PFSK-1 (cell line): ENCODE measurements at regions not wholly inside any gene's neighbourhood (a gene's known extent, or its start where the extent isn't known, plus 50 kb on each side); places are given as distances from the start of the nearest gene placed in this dataset.

Experiments used
- FOXP2 ChIP-seq: optimal IDR thresholded peaks from 2 replicates; pipeline ENCODE3; 2011; ENCODE audit warnings: borderline replicate concordance, control low read depth, inconsistent platforms; ENCODE audit not compliant: insufficient read depth; ENCODE audit errors: extremely low read length, extremely low read depth
- POLR2AphosphoS5 ChIP-seq: IDR thresholded peaks from 2 replicates; pipeline ENCODE4 v1.6.1; 2012; ENCODE audit warnings: low read depth, mild to moderate bottlenecking, control low read depth, low read length, moderate library complexity
- REST ChIP-seq, 2 experiments: IDR thresholded peaks; 2 replicates each; pipeline versions ENCODE4 v1.6.1 to v1.8.0; 2011 to 2012; ENCODE audit warnings: low read depth in 2 of 2, low read length in 2 of 2, control low read depth in 1 of 2, inconsistent platforms in 1 of 2, mild to moderate bottlenecking in 1 of 2, moderate library complexity in 1 of 2; ENCODE audit not compliant: insufficient read depth in 1 of 2
- SIN3A ChIP-seq: IDR thresholded peaks from 2 replicates; pipeline ENCODE4 v1.6.1; 2012; ENCODE audit warnings: mild to moderate bottlenecking, low read length, moderate library complexity, borderline replicate concordance; ENCODE audit not compliant: insufficient read depth
- TAF1 ChIP-seq: IDR thresholded peaks from 2 replicates; pipeline ENCODE4 v1.6.1; 2012; ENCODE audit warnings: low read length, control low read depth, borderline replicate concordance; ENCODE audit not compliant: insufficient read depth

GRCh38 chr3:71893702-71894479 is 108.9 kb upstream of the PROK2 start:
- TF ChIP-seq REST (IDR thresholded peaks at IDR 0.05; ENCODE audit: insufficient read depth in 1 of 2, low read depth in 2 of 2, low read length in 2 of 2) (no peak), SIN3A (no peak), FOXP2 (no peak), TAF1 (no peak), POLR2AphosphoS5 (no peak)

GRCh38 chr3:71893122-71893521 is 108.2 kb upstream of the PROK2 start:
- no peak for TF ChIP-seq POLR2AphosphoS5
- TF ChIP-seq TAF1: no peak
- TF ChIP-seq SIN3A: no peak
- no peak for TF ChIP-seq FOXP2
- no peak for TF ChIP-seq REST (IDR thresholded peaks at IDR 0.05; ENCODE audit: insufficient read depth in 1 of 2, low read depth in 2 of 2, low read length in 2 of 2)

- TF ChIP-seq REST (IDR thresholded peaks at IDR 0.05; ENCODE audit: insufficient read depth in 1 of 2, low read depth in 2 of 2, low read length in 2 of 2): no peak
- TF ChIP-seq POLR2AphosphoS5: no peak
- no peak for TF ChIP-seq TAF1
- no peak for TF ChIP-seq FOXP2
- no peak for TF ChIP-seq SIN3A
Measured at GRCh38 chr3:71891483-71891882, 106.5 kb upstream of the PROK2 start.

- TF ChIP-seq REST (IDR thresholded peaks at IDR 0.05; ENCODE audit: insufficient read depth in 1 of 2, low read depth in 2 of 2, low read length in 2 of 2) (no peak), TAF1 (no peak), FOXP2 (no peak), SIN3A (no peak), POLR2AphosphoS5 (no peak)
Measured at GRCh38 chr3:71890356-71890931, 105.5 kb upstream of the PROK2 start.
